Stimulated activated effector memory CD8-positive, alpha-beta T cell treated with anti-CD3 and anti-CD28 coated beads, Interleukin-12 subunit alpha, Interleukin-12 subunit beta, amount 100 ng/mL, for 72 hours (primary cell): ENCODE measurements at regions not wholly inside any gene's neighbourhood (a gene's known extent, or its start where the extent isn't known, plus 50 kb on each side); places are given as distances from the start of the nearest gene placed in this dataset.

ENCODE experiments used
- ATAC-seq: fragments of 150-1000 bp; cut with Tn5 transposase; 2 replicates; pipeline ENCODE4 v1.10.0; 2021
- DNase-seq, 2 donors: peaks; one replicate each; pipeline ENCODE4 v3.0.0; 2021 to 2022; ENCODE audit warnings: low spot score in 2 of 2
- H3K27ac Mint-ChIP-seq: one replicate; pipeline ENCODE4 v1.8.0; 2022; ENCODE audit warnings: mild to moderate bottlenecking, mixed read lengths
- H3K36me3 Mint-ChIP-seq: one replicate; pipeline ENCODE4 v1.8.0; 2022; ENCODE audit warnings: mild to moderate bottlenecking, mixed read lengths
- H3K4me1 Mint-ChIP-seq: one replicate; pipeline ENCODE4 v1.8.0; 2022; ENCODE audit warnings: mixed read lengths
- H3K4me3 Mint-ChIP-seq: one replicate; pipeline ENCODE4 v1.8.0; 2022; ENCODE audit warnings: mild to moderate bottlenecking, mixed read lengths
- H3K9me3 Mint-ChIP-seq: one replicate; pipeline ENCODE4 v1.8.0; 2022; ENCODE audit warnings: mixed read lengths

DNA sequence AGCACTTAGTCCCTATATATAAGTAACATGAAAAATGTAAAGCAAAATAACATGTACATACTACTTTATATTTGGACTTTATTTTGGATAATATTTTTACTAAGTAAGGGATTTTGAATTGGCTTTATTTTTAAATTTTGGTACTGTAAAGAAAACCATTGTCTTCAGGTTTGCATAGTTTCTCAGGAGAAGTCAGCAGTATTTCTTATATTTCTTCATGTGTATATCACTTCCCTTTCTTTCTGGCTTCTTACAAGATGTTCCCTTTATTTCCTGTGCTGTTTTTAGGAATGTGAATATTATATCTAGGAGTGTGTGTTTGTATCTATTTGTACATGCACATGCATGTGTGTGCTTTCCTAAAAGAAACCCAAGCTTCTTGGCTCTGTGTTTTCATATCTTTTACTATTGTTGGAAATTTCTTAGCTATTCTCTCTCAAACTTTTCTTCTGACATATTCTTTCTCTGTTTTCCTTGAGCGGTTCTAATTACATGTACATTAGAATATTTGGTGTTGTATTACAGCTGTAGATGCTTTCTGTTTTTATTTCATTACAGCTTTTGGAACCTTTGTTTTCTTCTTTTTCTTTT is 1549.7 kb upstream of the ACVR2A start:
- Mint-ChIP-seq H3K36me3 (no peaks in the 10 kb centered on the region), H3K4me3 (no peak overlapping the region), H3K9me3 (peaks cover 14% of the 10 kb centered on the region), H3K4me1 (no peaks in the 10 kb centered on the region), H3K27ac (no peak overlapping the region)
- ATAC-seq (no peak), DNase-seq (no peak)

DNA sequence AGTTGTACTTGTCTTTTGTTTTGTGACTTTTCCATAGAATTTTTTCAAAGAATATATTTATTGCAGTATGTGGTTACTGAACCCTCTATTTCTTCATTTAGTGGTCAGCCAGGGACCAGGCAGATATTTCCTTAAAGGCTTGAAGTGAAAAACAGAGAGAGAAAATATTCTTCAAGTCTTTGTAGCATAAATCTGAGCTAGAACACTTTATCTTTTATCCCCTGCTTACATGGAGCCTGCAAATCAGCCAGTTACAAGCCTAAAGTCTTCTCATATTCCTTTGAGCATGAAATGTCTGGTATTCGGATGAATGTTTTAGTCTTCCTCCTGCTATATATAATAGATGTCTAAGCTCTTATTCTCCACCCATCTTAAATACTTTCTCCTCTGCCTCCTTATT is 1557.5 kb upstream of the ACVR2A start:
- Mint-ChIP-seq H3K27ac (no peak overlapping the region), H3K36me3 (no peaks in the 10 kb centered on the region), H3K4me3 (no peak overlapping the region), H3K4me1 (no peaks in the 10 kb centered on the region), H3K9me3 (peaks cover 24% of the 10 kb centered on the region)
- no peak for DNase-seq
- no peak for ATAC-seq

DNA sequence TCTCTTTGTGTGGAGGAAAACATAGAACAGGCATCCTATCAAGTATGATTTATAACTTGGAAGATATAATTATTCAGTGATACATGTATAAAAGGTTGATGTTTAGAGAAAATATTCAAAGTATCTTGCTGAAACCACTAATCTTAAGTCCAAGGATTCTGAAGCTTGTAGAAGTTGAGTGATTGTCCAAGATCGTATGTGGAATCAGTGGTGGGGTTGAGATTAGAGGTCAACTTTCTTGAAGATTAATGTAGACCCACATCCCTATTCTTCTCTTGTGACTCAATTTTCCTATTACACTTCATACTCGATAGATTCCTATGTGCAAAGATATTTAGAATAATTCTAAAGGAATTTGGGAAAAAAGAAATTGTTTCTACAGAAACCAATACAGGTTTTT is 1565.9 kb upstream of the ACVR2A start:
- ATAC-seq (no peak), DNase-seq (no peak)
- Mint-ChIP-seq H3K27ac (no peak overlapping the region), H3K4me1 (no peaks in the 10 kb centered on the region), H3K9me3 (peaks cover 8% of the 10 kb centered on the region), H3K36me3 (no peaks in the 10 kb centered on the region), H3K4me3 (no peak overlapping the region)

DNA sequence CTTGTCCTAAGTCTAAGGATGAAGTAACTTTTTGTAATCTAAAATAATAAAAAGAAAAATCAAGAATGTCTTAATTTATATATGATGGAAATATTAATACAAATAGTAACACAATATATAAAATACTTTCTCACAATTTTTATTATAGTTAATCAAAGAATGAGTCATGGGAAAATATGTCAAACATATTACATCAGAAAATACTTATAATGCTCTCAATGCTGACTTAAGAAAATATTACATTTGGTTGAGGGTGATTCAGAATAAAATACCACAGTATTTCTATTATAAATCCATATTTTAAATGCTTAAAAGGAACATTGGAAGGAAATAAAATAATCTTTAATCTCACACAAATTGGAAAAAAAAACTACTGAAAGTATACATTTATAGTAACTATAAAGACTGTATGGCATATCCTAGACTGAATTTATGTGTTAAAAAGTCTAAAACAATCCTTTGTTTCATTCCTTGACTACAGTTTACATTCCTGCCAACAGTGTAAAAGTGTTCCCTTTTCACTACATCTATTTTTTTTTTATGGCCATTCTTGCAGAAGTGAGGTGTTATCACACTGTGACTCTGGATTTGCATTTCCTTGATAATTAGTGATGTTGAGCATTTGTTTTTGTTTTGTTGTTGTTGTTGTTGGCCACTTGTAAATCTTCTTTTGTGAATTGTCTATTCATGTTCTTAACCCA is 1573.5 kb upstream of the ACVR2A start:
- Mint-ChIP-seq H3K9me3 (peaks cover 4% of the 10 kb centered on the region), H3K4me3 (no peak overlapping the region), H3K27ac (no peak overlapping the region), H3K36me3 (no peaks in the 10 kb centered on the region), H3K4me1 (no peaks in the 10 kb centered on the region)
- ATAC-seq: no peak
- DNase-seq: no peak

DNA sequence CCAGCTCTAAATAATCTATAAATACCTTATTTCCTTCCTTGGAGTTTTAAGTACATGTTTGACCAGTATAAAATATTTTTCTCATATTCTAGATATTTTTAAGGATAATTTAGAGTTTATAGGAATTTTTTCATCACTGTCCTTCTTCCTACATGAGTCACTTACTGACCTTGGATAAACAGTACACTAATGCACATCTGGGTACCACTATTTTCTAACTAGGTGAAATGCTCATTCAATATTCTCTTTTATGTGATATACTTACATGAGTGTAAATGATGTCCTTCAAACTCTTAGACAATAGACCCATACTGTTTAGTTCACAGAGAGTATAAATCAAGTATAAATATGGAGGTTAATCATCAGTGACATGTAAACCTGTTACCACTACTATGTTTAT is 1574.2 kb upstream of the ACVR2A start:
- DNase-seq (no peak), ATAC-seq (no peak)
- no peaks in the 10 kb centered on the region for H3K36me3 Mint-ChIP-seq
- peaks cover 3% of the 10 kb centered on the region for H3K9me3 Mint-ChIP-seq
- H3K27ac Mint-ChIP-seq: no peak overlapping the region
- no peaks in the 10 kb centered on the region for H3K4me1 Mint-ChIP-seq
- H3K4me3 Mint-ChIP-seq: no peak overlapping the region

DNA sequence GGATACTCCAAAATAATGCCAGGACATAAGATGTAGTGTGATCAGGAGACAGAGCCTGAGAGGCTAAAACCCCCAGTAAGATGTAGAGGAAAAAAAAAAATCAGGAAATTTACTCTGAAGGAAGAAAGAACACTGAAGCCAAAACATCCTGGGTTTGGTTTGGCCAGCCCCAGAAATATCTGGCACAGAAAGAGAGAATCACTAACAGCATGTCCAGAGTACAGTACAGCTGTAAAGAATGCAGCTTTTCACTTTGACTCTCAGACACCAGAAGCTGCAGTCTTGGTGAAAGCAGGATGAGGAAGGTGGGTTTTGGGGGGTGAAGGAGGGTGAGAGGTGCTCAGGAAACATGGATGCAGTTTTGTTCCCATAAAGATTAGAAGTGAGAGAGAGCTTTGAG is 1577.7 kb upstream of the ACVR2A start:
- ATAC-seq: no peak
- no peaks in the 10 kb centered on the region for H3K36me3 Mint-ChIP-seq
- H3K4me3 Mint-ChIP-seq: no peak overlapping the region
- no peaks in the 10 kb centered on the region for H3K4me1 Mint-ChIP-seq
- no peak overlapping the region for H3K27ac Mint-ChIP-seq
- no peak for DNase-seq
- H3K9me3 Mint-ChIP-seq: peaks cover 7% of the 10 kb centered on the region

DNA sequence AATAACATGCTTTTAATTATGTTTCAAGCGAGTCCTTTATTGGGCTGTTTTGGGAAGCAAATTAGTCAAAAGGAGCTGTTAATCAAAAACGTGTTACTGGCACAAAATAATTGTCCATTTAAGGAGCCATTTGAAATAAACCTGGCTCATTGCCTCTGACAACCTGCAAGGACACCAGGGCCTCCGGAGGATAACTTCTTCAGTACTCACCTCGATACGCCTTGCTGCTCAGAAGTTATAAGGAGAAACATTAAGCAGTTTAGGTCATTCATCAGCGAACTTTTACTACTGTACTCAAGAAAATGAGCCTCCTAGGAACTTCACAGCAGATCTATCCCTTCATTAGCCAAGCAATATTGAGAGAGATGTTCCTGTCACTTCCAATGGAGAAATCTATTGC is 1579.2 kb upstream of the ACVR2A start:
- Mint-ChIP-seq H3K27ac (no peak overlapping the region), H3K4me3 (no peak overlapping the region), H3K4me1 (no peaks in the 10 kb centered on the region), H3K36me3 (no peaks in the 10 kb centered on the region), H3K9me3 (peaks cover 7% of the 10 kb centered on the region)
- DNase-seq (no peak), ATAC-seq (no peak)

DNA sequence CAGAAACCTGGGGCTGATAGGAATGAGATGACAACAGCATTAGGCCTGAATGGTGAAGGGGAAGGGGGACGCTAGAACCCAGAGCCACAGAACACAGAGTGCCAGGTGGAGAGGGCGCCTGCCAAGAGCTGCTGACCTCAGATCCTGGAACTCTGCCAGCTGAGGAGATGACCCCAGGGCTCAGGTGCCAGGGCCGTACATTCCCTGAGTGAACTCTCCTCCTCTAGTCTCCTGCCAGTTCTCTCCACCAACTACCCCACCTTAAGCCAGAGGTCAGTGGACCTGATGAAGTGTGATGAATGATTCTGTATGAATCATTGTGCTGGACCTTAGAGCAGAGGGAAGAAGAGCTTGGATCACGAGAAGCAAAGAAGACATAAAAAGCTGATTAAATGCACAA is 1582.2 kb upstream of the ACVR2A start:
- ATAC-seq (no peak), DNase-seq (no peak)
- H3K9me3 Mint-ChIP-seq: peaks cover 7% of the 10 kb centered on the region
- no peak overlapping the region for H3K27ac Mint-ChIP-seq
- no peak overlapping the region for H3K4me3 Mint-ChIP-seq
- H3K4me1 Mint-ChIP-seq: no peaks in the 10 kb centered on the region
- H3K36me3 Mint-ChIP-seq: no peaks in the 10 kb centered on the region

DNA sequence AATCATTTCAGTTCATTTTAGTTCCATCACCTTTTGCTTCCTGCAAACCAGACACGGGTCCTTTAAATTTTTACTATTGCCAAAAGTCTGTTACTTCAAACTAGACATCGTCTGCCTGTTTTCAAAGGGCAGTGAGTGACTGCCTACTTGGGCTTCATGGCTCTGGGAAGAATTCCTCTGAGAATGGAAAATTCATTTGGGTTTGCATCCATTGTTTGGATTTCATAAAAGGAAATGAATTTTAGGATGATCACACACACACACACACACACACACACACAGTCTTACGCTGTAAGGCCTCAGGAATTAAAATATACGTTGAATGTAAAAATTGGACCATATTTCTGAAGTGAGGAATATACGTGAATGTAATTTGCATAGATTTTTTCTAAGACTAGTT is 1584.3 kb upstream of the ACVR2A start:
- Mint-ChIP-seq H3K27ac (no peak overlapping the region), H3K4me3 (no peak overlapping the region), H3K4me1 (no peaks in the 10 kb centered on the region), H3K36me3 (no peaks in the 10 kb centered on the region), H3K9me3 (peaks cover 11% of the 10 kb centered on the region)
- no peak for DNase-seq
- ATAC-seq: no peak

DNA sequence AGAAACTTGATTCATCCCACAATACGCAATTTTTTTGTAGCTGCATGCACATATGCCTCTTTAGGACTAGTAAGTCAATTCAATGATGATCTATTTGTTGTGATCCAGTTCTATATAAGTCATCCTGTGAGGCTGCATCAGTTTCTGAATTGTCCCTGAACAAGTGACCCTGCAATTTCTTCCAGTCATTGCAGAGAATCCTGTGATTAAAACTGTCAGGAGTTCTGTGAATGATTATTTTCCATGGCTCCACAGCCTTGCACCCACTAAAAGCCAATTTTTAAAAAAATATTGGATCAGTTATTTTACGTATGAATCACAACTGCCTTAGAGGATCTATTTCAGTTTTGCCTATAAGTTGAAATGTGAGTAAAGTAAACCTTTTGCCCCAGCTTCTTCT is 1585.0 kb upstream of the ACVR2A start:
- H3K36me3 Mint-ChIP-seq: no peaks in the 10 kb centered on the region
- ATAC-seq (no peak), DNase-seq (no peak)
- peaks cover 9% of the 10 kb centered on the region for H3K9me3 Mint-ChIP-seq
- no peaks in the 10 kb centered on the region for H3K4me1 Mint-ChIP-seq
- no peak overlapping the region for H3K4me3 Mint-ChIP-seq
- H3K27ac Mint-ChIP-seq: no peak overlapping the region

DNA sequence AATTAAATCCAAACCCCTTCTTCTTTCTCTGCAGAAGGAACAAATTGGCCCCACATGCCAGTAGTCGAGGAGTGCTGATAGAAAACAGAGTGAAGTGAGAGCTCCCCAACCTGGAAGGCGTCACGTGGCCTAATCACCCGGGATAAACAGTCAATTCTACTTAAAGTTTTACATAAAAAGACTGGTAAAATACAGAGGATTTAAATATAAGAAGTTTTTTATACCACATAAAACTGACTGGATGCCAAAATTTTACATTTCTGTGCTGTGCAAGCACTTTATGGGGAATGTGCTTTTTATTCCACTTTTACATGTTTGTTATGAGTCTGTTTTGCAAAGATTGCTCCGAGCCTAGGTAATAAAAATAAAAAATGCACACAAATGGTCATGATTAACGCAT is 1586.8 kb upstream of the ACVR2A start:
- no peak for DNase-seq
- ATAC-seq: no peak
- Mint-ChIP-seq H3K27ac (no peak overlapping the region), H3K9me3 (peaks cover 8% of the 10 kb centered on the region), H3K4me1 (no peaks in the 10 kb centered on the region), H3K4me3 (no peak overlapping the region), H3K36me3 (no peaks in the 10 kb centered on the region)

DNA sequence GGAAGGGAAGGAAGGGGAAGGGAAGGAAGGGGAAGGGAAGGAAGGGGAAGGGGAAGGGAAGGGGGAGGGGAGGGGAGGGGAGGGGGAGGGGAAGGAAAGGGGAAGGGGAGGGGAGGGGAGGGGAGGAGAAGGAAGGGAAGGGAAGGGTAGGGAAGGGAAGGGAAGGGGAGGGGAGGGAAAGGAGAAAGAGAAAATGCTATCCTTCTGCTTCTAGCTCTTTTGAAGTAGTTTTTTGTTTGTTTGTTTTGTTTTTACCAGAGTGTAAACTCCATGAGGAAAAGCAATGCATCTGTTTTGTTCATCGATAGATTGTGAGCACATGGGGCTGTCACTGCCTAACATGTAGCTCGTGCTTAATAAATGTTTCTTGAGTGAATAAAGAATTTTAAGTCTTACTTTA is 1592.7 kb upstream of the ACVR2A start:
- Mint-ChIP-seq H3K9me3 (peaks cover 11% of the 10 kb centered on the region), H3K4me1 (no peaks in the 10 kb centered on the region), H3K36me3 (no peaks in the 10 kb centered on the region), H3K27ac (no peak overlapping the region), H3K4me3 (no peak overlapping the region)
- DNase-seq (no peak), ATAC-seq (no peak)

DNA sequence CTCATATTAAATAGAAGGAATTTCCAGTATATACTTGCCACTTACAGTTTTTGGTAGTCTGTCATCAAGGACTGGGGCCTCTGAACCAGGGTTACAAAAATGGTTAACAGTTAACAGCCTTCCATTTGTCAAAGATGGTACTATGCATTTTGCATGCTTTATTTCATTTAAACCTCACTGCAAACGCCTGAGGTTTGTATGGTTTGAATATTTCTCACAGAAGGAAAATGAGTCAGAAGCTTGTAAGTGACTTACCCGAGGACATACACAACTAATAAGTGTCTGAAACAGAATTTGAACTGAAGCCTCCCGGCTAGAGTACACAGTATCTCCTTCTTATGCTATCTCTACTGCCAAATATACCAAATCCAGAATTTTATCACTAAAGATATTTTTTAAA is 1593.5 kb upstream of the ACVR2A start:
- no peak for ATAC-seq

DNA sequence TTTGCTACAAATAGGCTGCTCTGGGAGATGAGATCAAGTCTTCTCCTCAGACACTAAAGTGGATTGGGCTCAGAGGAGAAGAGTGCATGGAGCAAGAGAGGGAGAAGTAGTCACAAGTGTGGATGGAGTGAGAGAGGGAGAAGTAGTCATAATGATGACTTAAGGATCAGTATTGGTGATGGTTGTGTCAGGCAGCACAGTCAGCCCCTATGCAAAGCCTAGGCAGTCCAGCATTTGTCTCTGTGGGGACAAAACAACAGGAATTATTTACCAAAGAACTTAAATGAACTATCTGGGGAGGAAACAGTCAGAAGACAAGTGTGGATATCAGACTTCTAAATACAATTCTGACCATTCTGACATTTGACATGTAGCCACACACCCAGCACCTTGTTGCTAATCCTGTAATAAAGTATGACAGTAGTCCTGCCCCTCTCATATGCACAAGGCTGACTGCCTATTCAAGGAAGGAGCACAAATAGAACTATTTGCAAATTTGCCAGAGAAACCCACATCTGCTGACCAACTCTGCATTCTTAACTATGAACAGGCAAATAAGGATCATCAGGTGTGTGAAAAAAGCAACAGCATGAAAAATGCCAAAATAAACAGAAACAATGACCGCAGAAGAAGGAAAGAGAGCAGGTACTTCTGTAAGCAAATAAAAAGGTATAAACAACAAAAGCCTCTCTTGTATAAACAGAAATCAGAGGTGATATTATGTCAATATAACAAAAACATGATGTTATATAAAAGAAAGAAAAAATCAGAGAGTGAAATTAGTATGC is 1597.9 kb upstream of the ACVR2A start:
- H3K4me1 Mint-ChIP-seq: no peaks in the 10 kb centered on the region
- no peak overlapping the region for H3K4me3 Mint-ChIP-seq
- ATAC-seq: no peak
- H3K27ac Mint-ChIP-seq: no peak overlapping the region
- H3K9me3 Mint-ChIP-seq: peaks cover 8% of the 10 kb centered on the region
- no peak for DNase-seq
- no peaks in the 10 kb centered on the region for H3K36me3 Mint-ChIP-seq

More for the DNA sequence above, 1593.5 kb upstream of the ACVR2A start:
- no peak overlapping the region for H3K4me3 Mint-ChIP-seq
- no peak for DNase-seq
- H3K9me3 Mint-ChIP-seq: peaks cover 14% of the 10 kb centered on the region
- H3K27ac Mint-ChIP-seq: no peak overlapping the region
- no peaks in the 10 kb centered on the region for H3K36me3 Mint-ChIP-seq
- no peaks in the 10 kb centered on the region for H3K4me1 Mint-ChIP-seq

DNA sequence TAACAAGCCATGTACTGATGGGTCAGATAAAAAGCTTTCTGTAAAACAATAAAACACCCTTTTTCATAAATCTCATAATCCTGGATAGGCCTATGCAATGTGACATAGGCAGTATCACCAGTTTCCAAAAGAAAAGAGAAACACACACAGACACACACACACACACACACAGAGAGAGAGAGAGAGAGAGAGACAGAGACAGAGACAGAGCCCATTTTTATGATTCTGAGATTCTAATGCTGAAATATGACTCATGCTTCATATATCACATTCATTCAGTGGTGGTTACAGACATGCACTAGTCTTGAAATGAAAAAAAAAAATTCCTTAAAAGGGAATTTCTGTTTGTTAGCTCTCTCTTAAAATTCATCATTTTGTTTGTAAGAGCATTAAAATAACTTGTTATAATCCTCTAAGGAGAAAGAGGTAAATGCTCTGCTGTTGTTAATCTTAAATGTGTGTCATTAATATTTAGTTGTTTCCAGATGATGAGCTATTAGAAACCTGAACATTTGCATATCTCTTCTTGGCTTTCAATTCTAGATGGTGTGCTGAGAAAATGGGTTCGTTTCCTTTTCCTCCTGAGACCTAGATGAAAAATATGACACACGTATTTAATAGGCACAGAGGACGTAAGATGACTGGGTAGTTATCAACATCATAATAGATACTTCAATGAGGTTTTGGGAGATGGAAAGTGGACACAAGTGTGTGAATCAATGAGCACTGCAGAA is 1598.7 kb upstream of the ACVR2A start:
- H3K4me1 Mint-ChIP-seq: no peaks in the 10 kb centered on the region
- H3K9me3 Mint-ChIP-seq: peaks cover 10% of the 10 kb centered on the region
- H3K36me3 Mint-ChIP-seq: no peaks in the 10 kb centered on the region
- no peak for DNase-seq
- ATAC-seq: no peak
- no peak overlapping the region for H3K4me3 Mint-ChIP-seq
- H3K27ac Mint-ChIP-seq: no peak overlapping the region
